Lower lobe of right lung (tissue), 2 donors: ENCODE measurements at regions not wholly inside any gene's neighbourhood (a gene's known extent, or its start where the extent isn't known, plus 50 kb on each side); places are given as distances from the start of the nearest gene placed in this dataset.

Experiments
- ATAC-seq, 2 donors: fragments of 200-7000 bp; cut with Tn5 transposase; one replicate each; pipeline ENCODE4 v1.9.1; 2020 to 2022; ENCODE audit warnings: mild to moderate bottlenecking in 2 of 2, moderate library complexity in 2 of 2
- DNase-seq: peaks from one replicate; pipeline ENCODE4 v3.0.0-alpha.2; 2020
- H3K27ac ChIP-seq: fragments of 200-600 bp; one replicate; pipeline ENCODE4 v1.8.0; 2022
- H3K27me3 ChIP-seq: fragments of 200-600 bp; one replicate; pipeline ENCODE4 v1.8.0; 2022; ENCODE audit warnings: low read depth
- H3K36me3 ChIP-seq: fragments of 200-600 bp; one replicate; pipeline ENCODE4 v1.8.0; 2022; ENCODE audit warnings: mild to moderate bottlenecking
- H3K4me1 ChIP-seq: fragments of 200-600 bp; one replicate; pipeline ENCODE4 v1.8.0; 2022
- H3K4me3 ChIP-seq: fragments of 200-600 bp; one replicate; pipeline ENCODE4 v1.8.0; 2022; ENCODE audit warnings: mild to moderate bottlenecking
- H3K9me3 ChIP-seq: fragments of 200-600 bp; one replicate; pipeline ENCODE4 v1.8.0; 2022
- CTCF ChIP-seq: fragments of 200-600 bp; IDR thresholded peaks from one replicate; pipeline ENCODE4 v1.8.0; 2022; ENCODE audit warnings: antibody characterized with exemption, mild to moderate bottlenecking
- intact Hi-C: fragments of 100-400 bp; cut with DNase I; formaldehyde crosslinking; loops from one replicate; pipeline ENCODE4 v1.11.0; 2022
- donor health status: DM: no; HTN: yes; CAD: no; lungs with severe emphysema.

- Histone ChIP-seq H3K27ac (no peak overlapping the region), H3K4me1 (no peaks in the 10 kb centered on the region), H3K4me3 (no peak overlapping the region), H3K9me3 (no peaks in the 10 kb centered on the region), H3K27me3 (no peaks in the 10 kb centered on the region), H3K36me3 (no peaks in the 10 kb centered on the region)
- intact Hi-C loops: no loop called here
- ATAC-seq (no peak), DNase-seq (no peak)
- TF ChIP-seq CTCF: no peak
Observed at GRCh38 chr9:99632349-99633038, 189.2 kb upstream of the NR4A3 start.

- no peak for ATAC-seq
- Histone ChIP-seq H3K27ac (no peak overlapping the region), H3K4me3 (no peak overlapping the region), H3K27me3 (no peaks in the 10 kb centered on the region), H3K4me1 (no peaks in the 10 kb centered on the region), H3K9me3 (no peaks in the 10 kb centered on the region), H3K36me3 (no peaks in the 10 kb centered on the region)
- DNase-seq: no peak
- no peak for TF ChIP-seq CTCF
- intact Hi-C loops: no loop called here
Observed at GRCh38 chr9:99633265-99633664, 188.4 kb upstream of the NR4A3 start.

GRCh38 chr9:99634186-99634585, 187.5 kb upstream of the NR4A3 start:
- no peaks in the 10 kb centered on the region for H3K9me3 ChIP-seq
- no peak overlapping the region for H3K4me3 ChIP-seq
- ATAC-seq (no peak), DNase-seq (no peak)
- TF ChIP-seq CTCF: no peak
- no peak overlapping the region for H3K27ac ChIP-seq
- H3K36me3 ChIP-seq: no peaks in the 10 kb centered on the region
- intact Hi-C loops: no loop called here
- no peaks in the 10 kb centered on the region for H3K4me1 ChIP-seq
- H3K27me3 ChIP-seq: no peaks in the 10 kb centered on the region

- intact Hi-C loops: no loop called here
- Histone ChIP-seq H3K27ac (no peak overlapping the region), H3K36me3 (no peaks in the 10 kb centered on the region), H3K9me3 (no peaks in the 10 kb centered on the region), H3K4me1 (no peaks in the 10 kb centered on the region), H3K27me3 (no peaks in the 10 kb centered on the region), H3K4me3 (no peak overlapping the region)
- no peak for ATAC-seq
- DNase-seq: no peak
- no peak for TF ChIP-seq CTCF
Observed at GRCh38 chr9:99635032-99635431, 186.7 kb upstream of the NR4A3 start.

- intact Hi-C loops: no loop called here
- Histone ChIP-seq H3K27me3 (no peaks in the 10 kb centered on the region), H3K36me3 (no peaks in the 10 kb centered on the region), H3K4me3 (no peak overlapping the region), H3K27ac (no peak overlapping the region), H3K9me3 (no peaks in the 10 kb centered on the region), H3K4me1 (no peaks in the 10 kb centered on the region)
- no peak for TF ChIP-seq CTCF
- ATAC-seq (no peak), DNase-seq (no peak)
Observed at GRCh38 chr9:99637641-99638040, 184.0 kb upstream of the NR4A3 start.
